Suprapubic skin (tissue), 4 donors: ENCODE measurements at regions not wholly inside any gene's neighbourhood (a gene's known extent, or its start where the extent isn't known, plus 50 kb on each side); places are given as distances from the start of the nearest gene placed in this dataset.

Experiments used
- EP300 ChIP-seq: sonication (generic); formaldehyde crosslinking; IDR thresholded peaks from one replicate; pipeline ENCODE4 v1.6.1; 2017; ENCODE audit warnings: antibody characterized with exemption
- POLR2A ChIP-seq, 2 donors: fragments of 450-650 bp; IDR thresholded peaks; one replicate each; pipeline ENCODE4 v1.6.1; 2017; ENCODE audit warnings: antibody characterized with exemption in 2 of 2, mild to moderate bottlenecking in 2 of 2, moderate library complexity in 2 of 2
- POLR2AphosphoS5 ChIP-seq, 3 donors: sonication (generic); formaldehyde crosslinking; IDR thresholded peaks; one replicate each; pipeline ENCODE4 v1.6.1; 2017; ENCODE audit warnings: antibody characterized with exemption in 3 of 3
- TF ChIP-seq, protein P1 (sequence below), 2 donors: fragments of 200-600 bp in 1 of 2; fragments of 450-650 bp in 1 of 2; sonication (generic) in 1 of 2; IDR thresholded peaks; one replicate each; pipeline ENCODE4 v1.5.1; 2016 to 2019; ENCODE audit warnings: antibody characterized with exemption in 2 of 2, mild to moderate bottlenecking in 1 of 2, moderate library complexity in 1 of 2

- TF ChIP-seq, protein P1, sequence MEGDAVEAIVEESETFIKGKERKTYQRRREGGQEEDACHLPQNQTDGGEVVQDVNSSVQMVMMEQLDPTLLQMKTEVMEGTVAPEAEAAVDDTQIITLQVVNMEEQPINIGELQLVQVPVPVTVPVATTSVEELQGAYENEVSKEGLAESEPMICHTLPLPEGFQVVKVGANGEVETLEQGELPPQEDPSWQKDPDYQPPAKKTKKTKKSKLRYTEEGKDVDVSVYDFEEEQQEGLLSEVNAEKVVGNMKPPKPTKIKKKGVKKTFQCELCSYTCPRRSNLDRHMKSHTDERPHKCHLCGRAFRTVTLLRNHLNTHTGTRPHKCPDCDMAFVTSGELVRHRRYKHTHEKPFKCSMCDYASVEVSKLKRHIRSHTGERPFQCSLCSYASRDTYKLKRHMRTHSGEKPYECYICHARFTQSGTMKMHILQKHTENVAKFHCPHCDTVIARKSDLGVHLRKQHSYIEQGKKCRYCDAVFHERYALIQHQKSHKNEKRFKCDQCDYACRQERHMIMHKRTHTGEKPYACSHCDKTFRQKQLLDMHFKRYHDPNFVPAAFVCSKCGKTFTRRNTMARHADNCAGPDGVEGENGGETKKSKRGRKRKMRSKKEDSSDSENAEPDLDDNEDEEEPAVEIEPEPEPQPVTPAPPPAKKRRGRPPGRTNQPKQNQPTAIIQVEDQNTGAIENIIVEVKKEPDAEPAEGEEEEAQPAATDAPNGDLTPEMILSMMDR (IDR thresholded peaks at IDR 0.05), result no peak
- TF ChIP-seq POLR2A (IDR thresholded peaks at IDR 0.05) (no peak), POLR2AphosphoS5 (IDR thresholded peaks at IDR 0.05) (no peak), EP300 (no peak)
Observed at GRCh38 chr1:201666102-201666501, 127.2 kb downstream of the NAV1 start.
